ENCODE measurements at regions not wholly inside any gene's neighbourhood (a gene's known extent, or its start where the extent isn't known, plus 50 kb on each side); places are given as distances from the start of the nearest gene placed in this dataset.

- TF ChIP-seq EP300 (IDR thresholded peaks at IDR 0.05; ENCODE audit: borderline replicate concordance in 1 of 2, low read depth in 1 of 2, low read length in 1 of 2) (no peak), TCF12 (IDR thresholded peaks at IDR 0.05) (no peak), SMC3 (IDR thresholded peaks at IDR 0.05; ENCODE audit: low read depth, low read length) (no peak), EZH2phosphoT487 (IDR thresholded peaks at IDR 0.05; ENCODE audit: borderline replicate concordance, low read depth) (no peak)
- Histone ChIP-seq H3K79me2 (ENCODE audit: insufficient read depth) (no peaks in the 10 kb centered on the region), H3K36me3 (replicated peaks in 1 of 2; ENCODE audit: control insufficient read depth in 1 of 2, insufficient read depth in 2 of 2, low read length in 1 of 2) (no peaks in the 10 kb centered on the region), H3K27ac (ENCODE audit: low read depth in 2 of 2, low read length in 1 of 2) (no peak overlapping the region), H2AFZ (ENCODE audit: low read depth) (no peak overlapping the region), H3K4me2 (no peak overlapping the region), H3K4me3 (ENCODE audit: low read depth in 2 of 2, low read length in 1 of 2) (no peak overlapping the region), H3K9me3 (no peaks in the 10 kb centered on the region), H3K9me2 (no peaks in the 10 kb centered on the region), H4K20me1 (ENCODE audit: insufficient read depth) (no peaks in the 10 kb centered on the region), H3K9ac (no peak overlapping the region), H3F3A (replicated peaks; ENCODE audit: insufficient read depth) (no peaks in the 10 kb centered on the region), H3K4me1 (ENCODE audit: control insufficient read depth in 1 of 2, insufficient read depth in 2 of 2, low read depth in 1 of 2, low read length in 1 of 2) (no peaks in the 10 kb centered on the region), H3K27me3 (ENCODE audit: insufficient read depth) (0 out of 2 replicates have a peak, but pooled peaks cover 8% of the 10 kb centered on the region)
- WGBS (ENCODE audit: low lambda C conversion rate): 30% methylated on average over 5 of the region's 5 CpGs
- DNase-seq: no peak
- ChIA-PET POLR2A (no interaction called here), CTCF (interaction anchor here (4.9 kb wide), 1 partner anchor 12 kb away, joined by 21 read pairs; no protein-coding TSS in a partner anchor)
Measured at GRCh38 chr12:13374793-13375192, 178.3 kb downstream of the EMP1 start.

GRCh38 chr12:13373803-13374202 lies 177.3 kb downstream of the EMP1 start:
- Histone ChIP-seq H4K20me1 (ENCODE audit: insufficient read depth) (no peaks in the 10 kb centered on the region), H3K27me3 (ENCODE audit: insufficient read depth) (0 out of 2 replicates have a peak, but pooled peaks cover 8% of the 10 kb centered on the region), H3K79me2 (ENCODE audit: insufficient read depth) (no peaks in the 10 kb centered on the region), H3K36me3 (replicated peaks in 1 of 2; ENCODE audit: control insufficient read depth in 1 of 2, insufficient read depth in 2 of 2, low read length in 1 of 2) (no peaks in the 10 kb centered on the region), H3K4me1 (ENCODE audit: control insufficient read depth in 1 of 2, insufficient read depth in 2 of 2, low read depth in 1 of 2, low read length in 1 of 2) (no peaks in the 10 kb centered on the region), H3K9ac (no peak overlapping the region), H3K4me3 (ENCODE audit: low read depth in 2 of 2, low read length in 1 of 2) (no peak overlapping the region), H3K9me2 (no peaks in the 10 kb centered on the region), H3K9me3 (no peaks in the 10 kb centered on the region), H3F3A (replicated peaks; ENCODE audit: insufficient read depth) (no peaks in the 10 kb centered on the region), H3K27ac (ENCODE audit: low read depth in 2 of 2, low read length in 1 of 2) (no peak overlapping the region), H2AFZ (ENCODE audit: low read depth) (no peak overlapping the region), H3K4me2 (no peak overlapping the region)
- CTCF ChIA-PET: interaction anchor here (1.2 to 4.9 kb wide), 2 partner anchors 8 to 11 kb away, joined by 3 to 21 read pairs; no protein-coding TSS in a partner anchor
- 31% methylated on average over 2 of the region's 2 CpGs for WGBS (ENCODE audit: low lambda C conversion rate)
- TF ChIP-seq USF2 (IDR thresholded peaks at IDR 0.05; ENCODE audit: borderline replicate concordance, low read depth, low read length): no peak
- TF ChIP-seq POLR2AphosphoS5 (IDR thresholded peaks at IDR 0.05; ENCODE audit: low read depth, low read length): no peak
- no peak for TF ChIP-seq USF1 (IDR thresholded peaks at IDR 0.05; ENCODE audit: borderline replicate concordance, low read depth)
- no peak for TF ChIP-seq ZBTB33 (IDR thresholded peaks at IDR 0.05; ENCODE audit: borderline replicate concordance, low read depth)
- TF ChIP-seq CHD2 (IDR thresholded peaks at IDR 0.05; ENCODE audit: low read length, partially characterized antibody): no peak
- TF ChIP-seq RFX5 (IDR thresholded peaks at IDR 0.05; ENCODE audit: low read length): no peak
- TF ChIP-seq NRF1 (IDR thresholded peaks at IDR 0.05; ENCODE audit: low read depth, low read length): no peak
- no peak for TF ChIP-seq ELF1 (IDR thresholded peaks at IDR 0.05)
- TF ChIP-seq EP300 (IDR thresholded peaks at IDR 0.05; ENCODE audit: borderline replicate concordance in 1 of 2, low read depth in 1 of 2, low read length in 1 of 2): no peak
- TF ChIP-seq MXI1 (IDR thresholded peaks at IDR 0.05; ENCODE audit: low read depth, low read length): no peak
- TF ChIP-seq RCOR1 (IDR thresholded peaks at IDR 0.05; ENCODE audit: low read length): no peak
- no peak for TF ChIP-seq TEAD4 (IDR thresholded peaks at IDR 0.05; ENCODE audit: borderline replicate concordance, insufficient read depth)
- no peak for TF ChIP-seq REST (IDR thresholded peaks at IDR 0.05; ENCODE audit: low read depth, low read length)
- no peak for TF ChIP-seq EZH2phosphoT487 (IDR thresholded peaks at IDR 0.05; ENCODE audit: borderline replicate concordance, low read depth)
- TF ChIP-seq SIN3A (IDR thresholded peaks at IDR 0.05; ENCODE audit: borderline replicate concordance, low read depth, low read length): no peak
- no peak for TF ChIP-seq NFIC (IDR thresholded peaks at IDR 0.05; ENCODE audit: borderline replicate concordance)
- POLR2A ChIA-PET: no interaction called here
- DNase-seq: no peak

Measured in SK-N-SH (cell line).